MM.1S (cell line): ENCODE measurements at regions not wholly inside any gene's neighbourhood (a gene's known extent, or its start where the extent isn't known, plus 50 kb on each side); places are given as distances from the start of the nearest gene placed in this dataset.

Experiments
- DNase-seq: peaks from one replicate; pipeline ENCODE4 v3.0.0-alpha.2; 2015
- H2AFZ ChIP-seq: fragments of 300-600 bp; sonication (generic); 2 replicates; pipeline ENCODE4 v1.6.0; 2016; ENCODE audit warnings: antibody characterized with exemption, low read length
- H3F3A ChIP-seq: fragments of 300-600 bp; sonication (generic); 2 replicates; pipeline ENCODE4 v1.6.1; 2016; ENCODE audit warnings: mild to moderate bottlenecking, antibody characterized with exemption, low read length, moderate library complexity, mixed read lengths; ENCODE audit not compliant: insufficient read depth
- H3K27ac ChIP-seq: fragments of 300-600 bp; sonication (generic); 2 replicates; pipeline ENCODE4 v1.5.1; 2016; ENCODE audit warnings: mild to moderate bottlenecking, low read length
- H3K27me3 ChIP-seq: fragments of 300-600 bp; sonication (generic); replicated peaks from 2 replicates; pipeline ENCODE4 v1.6.0; 2016; ENCODE audit warnings: low read length; ENCODE audit not compliant: insufficient read depth
- H3K36me3 ChIP-seq: fragments of 300-600 bp; sonication (generic); replicated peaks from 2 replicates; pipeline ENCODE4 v1.6.1; 2016; ENCODE audit warnings: mild to moderate bottlenecking, low read length, mixed read lengths; ENCODE audit not compliant: insufficient read depth
- H3K4me1 ChIP-seq: fragments of 300-600 bp; sonication (generic); 2 replicates; pipeline ENCODE4 v1.6.1; 2016; ENCODE audit warnings: low read length, mixed read lengths
- H3K4me2 ChIP-seq: fragments of 300-600 bp; sonication (generic); 2 replicates; pipeline ENCODE4 v1.6.0; 2016; ENCODE audit warnings: low read depth, low read length
- H3K4me3 ChIP-seq: fragments of 300-600 bp; sonication (generic); 2 replicates; pipeline ENCODE4 v1.5.1; 2016; ENCODE audit warnings: low read length, mixed read lengths
- H3K79me2 ChIP-seq: fragments of 300-600 bp; sonication (generic); 2 replicates; pipeline ENCODE4 v1.6.1; 2016; ENCODE audit warnings: mixed run types, low read length, mixed read lengths
- H3K9ac ChIP-seq: fragments of 300-600 bp; sonication (generic); 2 replicates; pipeline ENCODE4 v1.6.1; 2016; ENCODE audit warnings: low read length, mixed read lengths
- H3K9me2 ChIP-seq: fragments of 300-600 bp; sonication (generic); replicated peaks from 2 replicates; pipeline ENCODE4 v1.6.1; 2016; ENCODE audit warnings: mild to moderate bottlenecking, low read length, mixed read lengths; ENCODE audit not compliant: insufficient read depth
- H3K9me3 ChIP-seq: fragments of 300-600 bp; sonication (generic); replicated peaks from 2 replicates; pipeline ENCODE4 v1.6.1; 2016; ENCODE audit warnings: mild to moderate bottlenecking, low read length, mixed read lengths; ENCODE audit not compliant: insufficient read depth
- H4K20me1 ChIP-seq: fragments of 300-600 bp; sonication (generic); 2 replicates; pipeline ENCODE4 v1.6.1; 2016; ENCODE audit warnings: mild to moderate bottlenecking, low read length, moderate library complexity, mixed read lengths; ENCODE audit not compliant: insufficient read depth
- CTCF ChIP-seq: fragments of 300-600 bp; sonication (generic); IDR thresholded peaks from 2 replicates; pipeline ENCODE4 v1.5.1; 2016; ENCODE audit warnings: antibody characterized with exemption, low read length, mixed read lengths
- EZH2 ChIP-seq: fragments of 300-600 bp; sonication (generic); optimal IDR thresholded peaks from 2 replicates; pipeline ENCODE3; 2017; ENCODE audit warnings: low read depth, mild to moderate bottlenecking, antibody characterized with exemption, low read length, mixed read lengths
- EZH2phosphoT487 ChIP-seq: fragments of 300-600 bp; sonication (generic); IDR thresholded peaks from 2 replicates; pipeline ENCODE4 v1.6.1; 2018; ENCODE audit warnings: antibody characterized with exemption, low read length

- H3K36me3 ChIP-seq = no peaks in the 10 kb centered on the region
- H4K20me1 ChIP-seq = no peaks in the 10 kb centered on the region
- DNase-seq = no peak
- H3K9me2 ChIP-seq = no peaks in the 10 kb centered on the region
- H3F3A ChIP-seq = no peaks in the 10 kb centered on the region
- H3K9me3 ChIP-seq = no peaks in the 10 kb centered on the region
- H3K4me2 ChIP-seq = no peak overlapping the region
- no peak overlapping the region for H3K9ac ChIP-seq
- no peak overlapping the region for H3K27ac ChIP-seq
- no peak overlapping the region for H3K4me3 ChIP-seq
- no peak for TF ChIP-seq EZH2
- TF ChIP-seq CTCF = no peak
- TF ChIP-seq EZH2phosphoT487 = no peak
- no peaks in the 10 kb centered on the region for H3K4me1 ChIP-seq
- H3K27me3 ChIP-seq = peaks cover 27% of the 10 kb centered on the region
- H3K79me2 ChIP-seq = no peaks in the 10 kb centered on the region
- H2AFZ ChIP-seq = no peak overlapping the region
Measured at GRCh38 chr1:29653886-29654450, 417.6 kb downstream of the PTPRU start.

GRCh38 chr1:29653034-29653810 lies 416.9 kb downstream of the PTPRU start:
- TF ChIP-seq EZH2phosphoT487 (no peak), EZH2 (no peak), CTCF (no peak)
- Histone ChIP-seq H3K4me2 (no peak overlapping the region), H3K79me2 (no peaks in the 10 kb centered on the region)

GRCh38 chr1:29651684-29652665 lies 415.7 kb downstream of the PTPRU start:
- Histone ChIP-seq H3K79me2 (no peaks in the 10 kb centered on the region), H3K9me3 (no peaks in the 10 kb centered on the region), H3K27ac (no peak overlapping the region), H3K27me3 (peaks cover 38% of the 10 kb centered on the region), H3K4me2 (no peak overlapping the region), H3K4me1 (no peaks in the 10 kb centered on the region), H3K9ac (no peak overlapping the region), H3K9me2 (no peaks in the 10 kb centered on the region), H4K20me1 (no peaks in the 10 kb centered on the region), H3F3A (no peaks in the 10 kb centered on the region), H3K36me3 (no peaks in the 10 kb centered on the region), H2AFZ (no peak overlapping the region), H3K4me3 (no peak overlapping the region)
- no peak for DNase-seq
- no peak for TF ChIP-seq EZH2phosphoT487
- TF ChIP-seq CTCF = no peak
- TF ChIP-seq EZH2 = no peak

More at GRCh38 chr1:29653034-29653810, 416.9 kb downstream of the PTPRU start:
- no peak overlapping the region for H3K9ac ChIP-seq
- peaks cover 28% of the 10 kb centered on the region for H3K27me3 ChIP-seq
- no peak for DNase-seq
- H4K20me1 ChIP-seq = no peaks in the 10 kb centered on the region
- H3F3A ChIP-seq = no peaks in the 10 kb centered on the region
- H3K4me1 ChIP-seq = no peaks in the 10 kb centered on the region
- H3K9me2 ChIP-seq = no peaks in the 10 kb centered on the region
- no peak overlapping the region for H3K27ac ChIP-seq
- H3K36me3 ChIP-seq = no peaks in the 10 kb centered on the region
- no peaks in the 10 kb centered on the region for H3K9me3 ChIP-seq
- H3K4me3 ChIP-seq = no peak overlapping the region
- no peak overlapping the region for H2AFZ ChIP-seq
